ENCODE measurements at regions not wholly inside any gene's neighbourhood (a gene's known extent, or its start where the extent isn't known, plus 50 kb on each side); places are given as distances from the start of the nearest gene placed in this dataset.

DNA sequence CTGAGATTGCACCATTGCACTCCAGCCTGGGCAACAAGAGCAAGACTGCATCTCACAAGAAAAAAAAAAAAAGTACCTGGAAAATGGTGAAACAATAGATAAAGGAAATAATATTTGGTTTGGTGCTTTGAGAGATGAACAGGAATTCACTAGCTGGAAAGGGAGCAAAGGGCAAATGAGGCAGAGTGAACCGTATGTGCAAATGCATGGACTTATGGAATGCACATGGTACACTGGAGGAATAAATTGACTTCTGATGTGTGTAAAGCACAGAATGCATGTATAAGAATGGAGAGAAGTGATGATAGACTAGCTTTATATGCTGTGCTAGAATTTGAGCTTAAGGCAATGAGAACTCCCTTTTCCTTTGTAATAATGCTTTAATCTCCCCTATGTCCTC lies 413.3 kb downstream of the SPRY1 start:
- Histone ChIP-seq H3K36me3 (ENCODE audit: insufficient read depth, low read length) (no peaks in the 10 kb centered on the region), H3K9ac (ENCODE audit: low read length) (no peak overlapping the region), H3K27ac (ENCODE audit: low read length) (no peak overlapping the region), H3F3A (ENCODE audit: insufficient read depth, low read length, poor library complexity, severe bottlenecking) (no peaks in the 10 kb centered on the region), H4K20me1 (ENCODE audit: insufficient read depth) (no peaks in the 10 kb centered on the region), H3K4me3 (ENCODE audit: low read length) (no peak overlapping the region), H3K79me2 (replicated peaks; ENCODE audit: insufficient read depth, low read length) (no peaks in the 10 kb centered on the region), H3K9me2 (ENCODE audit: insufficient read depth, low read length) (no peaks in the 10 kb centered on the region), H2AFZ (ENCODE audit: low read depth, low read length) (no peak overlapping the region), H3K4me2 (ENCODE audit: low read length) (no peak overlapping the region), H3K9me3 (ENCODE audit: low read length) (no peaks in the 10 kb centered on the region), H3K27me3 (ENCODE audit: insufficient read depth, low read depth, low read length) (no peaks in the 10 kb centered on the region)
- no peak for TF ChIP-seq MXI1 (conservative IDR thresholded peaks at IDR 0.05; ENCODE audit: poor library complexity, severe bottlenecking)
- TF ChIP-seq, protein P1, sequence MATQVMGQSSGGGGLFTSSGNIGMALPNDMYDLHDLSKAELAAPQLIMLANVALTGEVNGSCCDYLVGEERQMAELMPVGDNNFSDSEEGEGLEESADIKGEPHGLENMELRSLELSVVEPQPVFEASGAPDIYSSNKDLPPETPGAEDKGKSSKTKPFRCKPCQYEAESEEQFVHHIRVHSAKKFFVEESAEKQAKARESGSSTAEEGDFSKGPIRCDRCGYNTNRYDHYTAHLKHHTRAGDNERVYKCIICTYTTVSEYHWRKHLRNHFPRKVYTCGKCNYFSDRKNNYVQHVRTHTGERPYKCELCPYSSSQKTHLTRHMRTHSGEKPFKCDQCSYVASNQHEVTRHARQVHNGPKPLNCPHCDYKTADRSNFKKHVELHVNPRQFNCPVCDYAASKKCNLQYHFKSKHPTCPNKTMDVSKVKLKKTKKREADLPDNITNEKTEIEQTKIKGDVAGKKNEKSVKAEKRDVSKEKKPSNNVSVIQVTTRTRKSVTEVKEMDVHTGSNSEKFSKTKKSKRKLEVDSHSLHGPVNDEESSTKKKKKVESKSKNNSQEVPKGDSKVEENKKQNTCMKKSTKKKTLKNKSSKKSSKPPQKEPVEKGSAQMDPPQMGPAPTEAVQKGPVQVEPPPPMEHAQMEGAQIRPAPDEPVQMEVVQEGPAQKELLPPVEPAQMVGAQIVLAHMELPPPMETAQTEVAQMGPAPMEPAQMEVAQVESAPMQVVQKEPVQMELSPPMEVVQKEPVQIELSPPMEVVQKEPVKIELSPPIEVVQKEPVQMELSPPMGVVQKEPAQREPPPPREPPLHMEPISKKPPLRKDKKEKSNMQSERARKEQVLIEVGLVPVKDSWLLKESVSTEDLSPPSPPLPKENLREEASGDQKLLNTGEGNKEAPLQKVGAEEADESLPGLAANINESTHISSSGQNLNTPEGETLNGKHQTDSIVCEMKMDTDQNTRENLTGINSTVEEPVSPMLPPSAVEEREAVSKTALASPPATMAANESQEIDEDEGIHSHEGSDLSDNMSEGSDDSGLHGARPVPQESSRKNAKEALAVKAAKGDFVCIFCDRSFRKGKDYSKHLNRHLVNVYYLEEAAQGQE (IDR thresholded peaks at IDR 0.05; ENCODE audit: borderline replicate concordance), result no peak
- TF ChIP-seq, protein P2, sequence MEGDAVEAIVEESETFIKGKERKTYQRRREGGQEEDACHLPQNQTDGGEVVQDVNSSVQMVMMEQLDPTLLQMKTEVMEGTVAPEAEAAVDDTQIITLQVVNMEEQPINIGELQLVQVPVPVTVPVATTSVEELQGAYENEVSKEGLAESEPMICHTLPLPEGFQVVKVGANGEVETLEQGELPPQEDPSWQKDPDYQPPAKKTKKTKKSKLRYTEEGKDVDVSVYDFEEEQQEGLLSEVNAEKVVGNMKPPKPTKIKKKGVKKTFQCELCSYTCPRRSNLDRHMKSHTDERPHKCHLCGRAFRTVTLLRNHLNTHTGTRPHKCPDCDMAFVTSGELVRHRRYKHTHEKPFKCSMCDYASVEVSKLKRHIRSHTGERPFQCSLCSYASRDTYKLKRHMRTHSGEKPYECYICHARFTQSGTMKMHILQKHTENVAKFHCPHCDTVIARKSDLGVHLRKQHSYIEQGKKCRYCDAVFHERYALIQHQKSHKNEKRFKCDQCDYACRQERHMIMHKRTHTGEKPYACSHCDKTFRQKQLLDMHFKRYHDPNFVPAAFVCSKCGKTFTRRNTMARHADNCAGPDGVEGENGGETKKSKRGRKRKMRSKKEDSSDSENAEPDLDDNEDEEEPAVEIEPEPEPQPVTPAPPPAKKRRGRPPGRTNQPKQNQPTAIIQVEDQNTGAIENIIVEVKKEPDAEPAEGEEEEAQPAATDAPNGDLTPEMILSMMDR (IDR thresholded peaks at IDR 0.05; ENCODE audit: poor library complexity, severe bottlenecking), result no peak
- TF ChIP-seq EP300 (conservative IDR thresholded peaks at IDR 0.05; ENCODE audit: poor library complexity, severe bottlenecking), result no peak
- no peak for TF ChIP-seq POLR2AphosphoS5 (IDR thresholded peaks at IDR 0.05)
- TF ChIP-seq EZH2 (IDR thresholded peaks at IDR 0.05; ENCODE audit: borderline replicate concordance, insufficient read depth, low read length, poor library complexity, severe bottlenecking), result no peak
- no peak for TF ChIP-seq RAD21 (conservative IDR thresholded peaks at IDR 0.05)
- TF ChIP-seq SMC3 (conservative IDR thresholded peaks at IDR 0.05; ENCODE audit: poor library complexity), result no peak
- no peak for TF ChIP-seq TAF1 (IDR thresholded peaks at IDR 0.05; ENCODE audit: low read depth)

DNA sequence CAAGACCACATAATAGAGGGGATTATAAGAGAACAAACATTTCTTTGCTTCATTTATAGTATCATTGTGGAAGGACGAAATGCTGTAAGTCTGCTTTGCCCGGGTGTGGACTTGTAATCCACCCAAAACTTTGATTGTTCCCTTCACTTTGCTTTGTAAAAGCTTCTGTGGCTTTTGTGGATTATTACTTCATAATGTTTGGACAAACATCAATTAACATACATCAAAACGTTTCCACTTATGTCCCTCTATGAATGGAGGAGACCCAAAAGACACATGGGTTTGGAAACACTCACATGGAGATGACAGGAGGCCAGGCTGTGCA lies 415.4 kb downstream of the SPRY1 start:
- H3K4me3 ChIP-seq (ENCODE audit: low read length), result no peak overlapping the region
- H4K20me1 ChIP-seq (ENCODE audit: insufficient read depth), result no peaks in the 10 kb centered on the region
- H3K9ac ChIP-seq (ENCODE audit: low read length), result no peak overlapping the region
- no peaks in the 10 kb centered on the region for H3K36me3 ChIP-seq (ENCODE audit: insufficient read depth, low read length)
- H2AFZ ChIP-seq (ENCODE audit: low read depth, low read length), result no peak overlapping the region
- H3K9me3 ChIP-seq (ENCODE audit: low read length), result no peaks in the 10 kb centered on the region
- no peak overlapping the region for H3K27ac ChIP-seq (ENCODE audit: low read length)
- no peaks in the 10 kb centered on the region for H3K27me3 ChIP-seq (ENCODE audit: insufficient read depth, low read depth, low read length)
- H3F3A ChIP-seq (ENCODE audit: insufficient read depth, low read length, poor library complexity, severe bottlenecking), result no peaks in the 10 kb centered on the region
- no peak overlapping the region for H3K4me2 ChIP-seq (ENCODE audit: low read length)
- H3K79me2 ChIP-seq (replicated peaks; ENCODE audit: insufficient read depth, low read length), result no peaks in the 10 kb centered on the region
- H3K9me2 ChIP-seq (ENCODE audit: insufficient read depth, low read length), result no peaks in the 10 kb centered on the region
- no peak for TF ChIP-seq POLR2AphosphoS5 (IDR thresholded peaks at IDR 0.05)
- no peak for TF ChIP-seq MXI1 (conservative IDR thresholded peaks at IDR 0.05; ENCODE audit: poor library complexity, severe bottlenecking)
- no peak for TF ChIP-seq EP300 (conservative IDR thresholded peaks at IDR 0.05; ENCODE audit: poor library complexity, severe bottlenecking)
- TF ChIP-seq TAF1 (IDR thresholded peaks at IDR 0.05; ENCODE audit: low read depth), result no peak
- no peak for TF ChIP-seq EZH2 (IDR thresholded peaks at IDR 0.05; ENCODE audit: borderline replicate concordance, insufficient read depth, low read length, poor library complexity, severe bottlenecking)
- TF ChIP-seq, protein P2 (IDR thresholded peaks at IDR 0.05; ENCODE audit: poor library complexity, severe bottlenecking), result no peak
- TF ChIP-seq, protein P1 (IDR thresholded peaks at IDR 0.05; ENCODE audit: borderline replicate concordance), result no peak
- no peak for TF ChIP-seq RAD21 (conservative IDR thresholded peaks at IDR 0.05)
- TF ChIP-seq SMC3 (conservative IDR thresholded peaks at IDR 0.05; ENCODE audit: poor library complexity), result no peak

Measured in neural cell (in vitro differentiated cells).